GM21737 (cell line): ENCODE measurements at regions not wholly inside any gene's neighbourhood (a gene's known extent, or its start where the extent isn't known, plus 50 kb on each side); places are given as distances from the start of the nearest gene placed in this dataset.
"Not testable (repeated sequence)": the region's sequence is repeated elsewhere in the genome, so short reads cannot be mapped to it uniquely, and the experiment has no call there.

Experiments used
- ATAC-seq: cut with Tn5 transposase; IDR thresholded peaks from one replicate; pipeline ENCODE4 v1.9.1; 2021; ENCODE audit warnings: mild to moderate bottlenecking, moderate library complexity; ENCODE audit not compliant: unreplicated experiment

- ATAC-seq: no peak
These were observed 488.1 kb upstream of the HTR2C start for GRCh38 chrX:114095789-114096188.

- ATAC-seq: no peak
These were observed 496.3 kb upstream of the HTR2C start for GRCh38 chrX:114087543-114087942.

- no peak for ATAC-seq
These were observed 506.1 kb upstream of the HTR2C start for GRCh38 chrX:114077773-114078172.

- no peak for ATAC-seq
These were observed 508.7 kb upstream of the HTR2C start for GRCh38 chrX:114075073-114075673.

GRCh38 chrX:114073926-114074325 lies 510.0 kb upstream of the HTR2C start:
- no peak for ATAC-seq

- ATAC-seq: no peak
These were observed 512.5 kb upstream of the HTR2C start for GRCh38 chrX:114071412-114071811.

GRCh38 chrX:114065577-114066223 lies 518.2 kb upstream of the HTR2C start:
- no peak for ATAC-seq

- ATAC-seq: no peak
These were observed 522.7 kb upstream of the HTR2C start for GRCh38 chrX:114061226-114061625.

- ATAC-seq: no peak
These were observed 524.9 kb upstream of the HTR2C start for GRCh38 chrX:114058988-114059418.

GRCh38 chrX:114057422-114057821 lies 526.5 kb upstream of the HTR2C start:
- not testable (repeated sequence) for ATAC-seq

- no peak for ATAC-seq
These were observed 532.1 kb upstream of the HTR2C start for GRCh38 chrX:114051667-114052315.

- no peak for ATAC-seq
These were observed 533.6 kb upstream of the HTR2C start for GRCh38 chrX:114050075-114050796.

GRCh38 chrX:114049063-114049462 lies 534.8 kb upstream of the HTR2C start:
- ATAC-seq: no peak

GRCh38 chrX:114047558-114047957 lies 536.3 kb upstream of the HTR2C start:
- no peak for ATAC-seq

- no peak for ATAC-seq
These were observed 537.1 kb upstream of the HTR2C start for GRCh38 chrX:114046695-114047279.

- ATAC-seq: not testable (repeated sequence)
These were observed 542.4 kb upstream of the HTR2C start for GRCh38 chrX:114041470-114041869.

GRCh38 chrX:114040661-114041269 lies 543.1 kb upstream of the HTR2C start:
- not testable (repeated sequence) for ATAC-seq

- ATAC-seq: not testable (repeated sequence)
These were observed 543.8 kb upstream of the HTR2C start for GRCh38 chrX:114040111-114040510.

- no peak for ATAC-seq
These were observed 545.5 kb upstream of the HTR2C start for GRCh38 chrX:114038358-114038757.

- ATAC-seq: no peak
These were observed 546.4 kb upstream of the HTR2C start for GRCh38 chrX:114037515-114037914.
